H9 (cell line): ENCODE measurements at regions not wholly inside any gene's neighbourhood (a gene's known extent, or its start where the extent isn't known, plus 50 kb on each side); places are given as distances from the start of the nearest gene placed in this dataset.

Experiments
- DNase-seq: peaks from one replicate; pipeline ENCODE4 v3.0.0-alpha.2; 2017
- H2AFZ ChIP-seq: one replicate; pipeline ENCODE4 v1.6.1; 2013; ENCODE audit warnings: mild to moderate bottlenecking, low read length, control low read depth, moderate library complexity
- H2AK5ac ChIP-seq: 2 replicates; pipeline ENCODE4 v1.6.1; 2013; ENCODE audit warnings: low read length, control low read depth, mixed read lengths; ENCODE audit not compliant: insufficient read length
- H2BK120ac ChIP-seq: one replicate; pipeline ENCODE4 v1.6.1; 2013; ENCODE audit warnings: low read depth, mild to moderate bottlenecking, low read length, control low read depth, inconsistent platforms; ENCODE audit not compliant: poor library complexity, severe bottlenecking
- H2BK12ac ChIP-seq: 2 replicates; pipeline ENCODE4 v1.6.1; 2013; ENCODE audit warnings: low read length, control low read depth, mixed read lengths, low read depth; ENCODE audit not compliant: insufficient read length
- H2BK15ac ChIP-seq: 2 replicates; pipeline ENCODE4 v1.6.1; 2013; ENCODE audit warnings: low read depth, low read length, control low read depth
- H2BK20ac ChIP-seq: one replicate; pipeline ENCODE4 v1.6.1; 2013; ENCODE audit warnings: low read depth, mild to moderate bottlenecking, low read length, control low read depth, inconsistent platforms; ENCODE audit not compliant: poor library complexity, severe bottlenecking
- H2BK5ac ChIP-seq: 2 replicates; pipeline ENCODE4 v1.6.1; 2013; ENCODE audit warnings: low read length, control low read depth, mixed read lengths; ENCODE audit not compliant: insufficient read length
- H3K14ac ChIP-seq: 2 replicates; pipeline ENCODE4 v1.6.1; 2013; ENCODE audit warnings: low read length, control low read depth; ENCODE audit not compliant: insufficient read depth
- H3K18ac ChIP-seq: 2 replicates; pipeline ENCODE4 v1.6.1; 2013; ENCODE audit warnings: low read depth, mild to moderate bottlenecking, mixed read lengths, low read length, control low read depth; ENCODE audit not compliant: insufficient read length
- H3K23ac ChIP-seq: 2 replicates; pipeline ENCODE4 v1.6.1; 2013; ENCODE audit warnings: low read length, control low read depth, mixed read lengths, low read depth; ENCODE audit not compliant: insufficient read length
- H3K23me2 ChIP-seq: 2 replicates; pipeline ENCODE4 v1.6.1; 2013; ENCODE audit warnings: low read depth, mild to moderate bottlenecking, mixed read lengths, low read length, control low read depth; ENCODE audit not compliant: insufficient read length, poor library complexity, severe bottlenecking
- H3K27ac ChIP-seq: 2 replicates; pipeline ENCODE4 v1.5.1; 2013; ENCODE audit warnings: low read length, control low read depth, mixed read lengths, low read depth; ENCODE audit not compliant: insufficient read length
- H3K27me3 ChIP-seq: 2 replicates; pipeline ENCODE4 v1.6.1; 2013; ENCODE audit warnings: low read length, control low read depth, inconsistent platforms; ENCODE audit not compliant: insufficient read depth
- H3K4ac ChIP-seq: 2 replicates; pipeline ENCODE4 v1.6.1; 2013; ENCODE audit warnings: low read depth, mild to moderate bottlenecking, control low read depth, inconsistent platforms, low read length, moderate library complexity
- H3K4me1 ChIP-seq: 2 replicates; pipeline ENCODE4 v1.6.1; 2013; ENCODE audit warnings: low read length, control low read depth, inconsistent platforms; ENCODE audit not compliant: insufficient read depth
- H3K4me2 ChIP-seq: 2 replicates; pipeline ENCODE4 v1.6.1; 2013; ENCODE audit warnings: low read length, control low read depth, mixed read lengths; ENCODE audit not compliant: insufficient read length, insufficient read depth
- H3K56ac ChIP-seq: 2 replicates; pipeline ENCODE4 v1.6.1; 2013; ENCODE audit warnings: low read depth, mild to moderate bottlenecking, mixed read lengths, low read length, control low read depth; ENCODE audit not compliant: insufficient read length
- H3K79me1 ChIP-seq: 2 replicates; pipeline ENCODE4 v1.6.1; 2013; ENCODE audit warnings: low read depth, mild to moderate bottlenecking, moderate library complexity, low read length, control low read depth, inconsistent platforms; ENCODE audit not compliant: insufficient read depth, poor library complexity, severe bottlenecking
- H3K79me2 ChIP-seq: 2 replicates; pipeline ENCODE4 v1.6.1; 2013; ENCODE audit warnings: low read length, control low read depth, inconsistent platforms; ENCODE audit not compliant: insufficient read depth
- H3K9ac ChIP-seq: 2 replicates; pipeline ENCODE4 v1.6.1; 2013; ENCODE audit warnings: low read length, control low read depth, mixed read lengths; ENCODE audit not compliant: insufficient read length; ENCODE audit errors: extremely low read depth
- H3K9me3 ChIP-seq: one replicate; pipeline ENCODE4 v1.6.1; 2013; ENCODE audit warnings: low read depth, low read length, inconsistent platforms; ENCODE audit not compliant: control insufficient read depth
- H3T11ph ChIP-seq: one replicate; pipeline ENCODE4 v1.6.1; 2013; ENCODE audit warnings: mild to moderate bottlenecking, low read length, control low read depth, inconsistent platforms
- H4K20me1 ChIP-seq: one replicate; pipeline ENCODE4 v1.6.1; 2013; ENCODE audit not compliant: control insufficient read depth, insufficient read length, insufficient read depth
- H4K5ac ChIP-seq: 2 replicates; pipeline ENCODE4 v1.6.1; 2013; ENCODE audit warnings: low read depth, mild to moderate bottlenecking, mixed read lengths, low read length, control low read depth; ENCODE audit not compliant: insufficient read length
- H4K8ac ChIP-seq: replicated peaks from 2 replicates; pipeline ENCODE4 v1.6.1; 2013; ENCODE audit warnings: low read length, control low read depth, mixed read lengths, low read depth; ENCODE audit not compliant: insufficient read length
- H4K91ac ChIP-seq: 2 replicates; pipeline ENCODE4 v1.6.1; 2013; ENCODE audit warnings: low read depth, mild to moderate bottlenecking, moderate library complexity, mixed read lengths, low read length, control low read depth; ENCODE audit not compliant: insufficient read length
- H3K27ac Mint-ChIP-seq, 3 experiments: 2 replicates in 2 of 3; 3 replicates in 1 of 3; pipeline ENCODE4 v1.8.0; 2020 to 2021; ENCODE audit warnings: mixed read lengths in 3 of 3, mild to moderate bottlenecking in 1 of 3, moderate library complexity in 1 of 3
- H3K27me3 Mint-ChIP-seq: 2 replicates; pipeline ENCODE4 v1.8.0; 2021; ENCODE audit warnings: low read depth, mild to moderate bottlenecking, moderate library complexity, mixed read lengths
- H3K36me3 Mint-ChIP-seq, 3 experiments: 2 replicates in 2 of 3; 3 replicates in 1 of 3; pipeline ENCODE4 v1.8.0; 2020 to 2021; ENCODE audit warnings: low read depth in 3 of 3, mixed read lengths in 3 of 3; ENCODE audit not compliant: insufficient read depth in 1 of 3
- H3K4me1 Mint-ChIP-seq, 2 experiments: 2 replicates each; pipeline ENCODE4 v1.8.0; 2020; ENCODE audit warnings: mixed read lengths in 2 of 2
- H3K4me3 Mint-ChIP-seq, 2 experiments: 2 replicates in 1 of 2; 3 replicates in 1 of 2; pipeline ENCODE4 v1.8.0; 2020 to 2021; ENCODE audit warnings: mild to moderate bottlenecking in 2 of 2, mixed read lengths in 2 of 2, moderate library complexity in 1 of 2
- H3K9me3 Mint-ChIP-seq, 2 experiments: 2 replicates in 1 of 2; 3 replicates in 1 of 2; pipeline ENCODE4 v1.8.0; 2020; ENCODE audit warnings: mild to moderate bottlenecking in 2 of 2, mixed read lengths in 2 of 2, moderate library complexity in 1 of 2
- CTCF ChIP-seq: fragments of 200-600 bp; sonication (generic); conservative IDR thresholded peaks from 3 replicates; pipeline ENCODE4 v1.8.0; 2021; ENCODE audit warnings: antibody characterized with exemption, mild to moderate bottlenecking
- WGBS: extraction: QIAGEN DNeasy Blood & Tissue Kit; methylation state at CpG from one replicate; pipeline ENCODE4 v1.1.7; 2013; ENCODE audit warnings: missing lambda C conversion rate, low lambda C conversion rate, mixed read lengths; ENCODE audit not compliant: insufficient read length; ENCODE audit errors: extremely low coverage; 5-methylcytosine and 5-hydroxymethylcytosine counted together

GRCh38 chr6:166040292-166040691 lies 127.4 kb downstream of the TBXT start:
- peaks cover 9 to 24% (median 12%) of the 10 kb centered on the region in 3 experiments for H3K36me3 Mint-ChIP-seq
- Histone ChIP-seq H3K23ac (no peak overlapping the region), H3K14ac (no peak overlapping the region), H3K56ac (no peak overlapping the region), H3K79me2 (no peaks in the 10 kb centered on the region), H3K9me3 (no peaks in the 10 kb centered on the region), H2BK5ac (no peak overlapping the region), H4K91ac (no peak overlapping the region), H3K27me3 (no peaks in the 10 kb centered on the region), H3K23me2 (no peaks in the 10 kb centered on the region), H3K9ac (no peak overlapping the region), H2BK12ac (no peak overlapping the region), H3T11ph (no peak overlapping the region), H2AFZ (no peak overlapping the region), H2BK15ac (no peak overlapping the region), H2AK5ac (no peak overlapping the region), H3K27ac (no peak overlapping the region), H3K18ac (no peak overlapping the region), H3K79me1 (no peaks in the 10 kb centered on the region), H3K4me2 (no peak overlapping the region), H2BK20ac (no peak overlapping the region), H4K5ac (no peak overlapping the region), H3K4ac (no peak overlapping the region), H2BK120ac (no peak overlapping the region), H4K8ac (no peak overlapping the region), H3K4me1 (no peaks in the 10 kb centered on the region), H4K20me1 (no peaks in the 10 kb centered on the region)
- no peak for TF ChIP-seq CTCF
- H3K4me1 Mint-ChIP-seq: peaks cover 7% of the 10 kb centered on the region in 2 experiments
- no CpG with 5 or more reads among the region's 4 CpGs for WGBS
- peaks cover 20 to 22% of the 10 kb centered on the region in 2 experiments for H3K9me3 Mint-ChIP-seq
- H3K27me3 Mint-ChIP-seq: no peaks in the 10 kb centered on the region
- H3K4me3 Mint-ChIP-seq: no peak overlapping the region
- DNase-seq: no peak
- no peak overlapping the region for H3K27ac Mint-ChIP-seq
